Type B pancreatic cell (in vitro differentiated cells): ENCODE measurements at regions not wholly inside any gene's neighbourhood (a gene's known extent, or its start where the extent isn't known, plus 50 kb on each side); places are given as distances from the start of the nearest gene placed in this dataset.

ENCODE experiments used
- DNase-seq: peaks from one replicate; pipeline ENCODE4 v3.0.0; 2021; ENCODE audit warnings: mixed read lengths; ENCODE audit not compliant: unreplicated experiment; ENCODE audit errors: extremely low spot score
- H3K27ac Mint-ChIP-seq: 2 replicates; pipeline ENCODE4 v1.8.0; 2021; ENCODE audit warnings: mild to moderate bottlenecking, mixed read lengths
- H3K27me3 Mint-ChIP-seq: 2 replicates; pipeline ENCODE4 v1.8.0; 2021; ENCODE audit warnings: mixed read lengths
- H3K36me3 Mint-ChIP-seq: 2 replicates; pipeline ENCODE4 v1.8.0; 2021; ENCODE audit warnings: mixed read lengths
- H3K4me1 Mint-ChIP-seq: one replicate; pipeline ENCODE4 v1.8.0; 2021; ENCODE audit warnings: mixed read lengths; ENCODE audit not compliant: unreplicated experiment
- H3K4me3 Mint-ChIP-seq: 2 replicates; pipeline ENCODE4 v1.8.0; 2021; ENCODE audit warnings: mild to moderate bottlenecking, mixed read lengths
- H3K9me3 Mint-ChIP-seq: 2 replicates; pipeline ENCODE4 v1.8.0; 2021; ENCODE audit warnings: mixed read lengths
- TF ChIP-seq, protein P1 (sequence below): fragments of 200-600 bp; sonication (generic); conservative IDR thresholded peaks from 2 replicates; pipeline ENCODE4 v1.5.0; 2021; ENCODE audit warnings: antibody characterized with exemption, mild to moderate bottlenecking

DNA sequence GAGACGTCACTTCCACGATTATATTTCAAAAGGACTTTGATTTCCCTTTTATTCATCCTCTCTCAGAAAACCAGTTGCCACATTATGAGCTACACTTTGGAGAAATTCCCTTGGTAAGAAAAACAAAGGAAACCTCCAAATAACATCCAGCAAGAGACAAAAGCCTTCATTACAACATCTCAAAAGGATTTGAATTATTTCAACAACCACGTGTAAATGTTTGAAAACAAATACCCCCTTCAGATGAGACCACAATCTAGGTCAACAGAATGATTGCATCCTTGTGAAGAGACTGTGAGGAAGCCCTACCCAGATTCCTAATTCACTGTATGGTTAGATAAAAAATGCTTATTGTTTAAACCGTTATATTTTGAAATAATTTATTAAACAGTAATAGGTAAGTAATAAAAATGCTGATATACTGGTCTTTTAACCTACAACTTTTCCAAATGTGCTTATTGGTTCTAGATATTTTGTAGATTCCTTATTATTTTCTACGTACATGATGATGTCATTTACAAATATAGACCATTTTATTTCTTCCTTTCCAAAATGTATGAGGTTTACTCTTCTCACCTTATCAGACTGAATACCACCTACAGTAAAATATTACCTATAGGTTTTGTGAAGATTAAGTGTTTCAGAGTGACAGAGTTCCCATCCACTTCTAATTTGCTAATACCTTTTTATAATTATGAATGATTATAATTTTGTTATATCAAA is 922.7 kb upstream of the CHAC2 start:
- H3K27me3 Mint-ChIP-seq, result no peaks in the 10 kb centered on the region
- no peak overlapping the region for H3K4me3 Mint-ChIP-seq
- H3K36me3 Mint-ChIP-seq, result no peaks in the 10 kb centered on the region
- DNase-seq, result no peak
- TF ChIP-seq, protein P1, sequence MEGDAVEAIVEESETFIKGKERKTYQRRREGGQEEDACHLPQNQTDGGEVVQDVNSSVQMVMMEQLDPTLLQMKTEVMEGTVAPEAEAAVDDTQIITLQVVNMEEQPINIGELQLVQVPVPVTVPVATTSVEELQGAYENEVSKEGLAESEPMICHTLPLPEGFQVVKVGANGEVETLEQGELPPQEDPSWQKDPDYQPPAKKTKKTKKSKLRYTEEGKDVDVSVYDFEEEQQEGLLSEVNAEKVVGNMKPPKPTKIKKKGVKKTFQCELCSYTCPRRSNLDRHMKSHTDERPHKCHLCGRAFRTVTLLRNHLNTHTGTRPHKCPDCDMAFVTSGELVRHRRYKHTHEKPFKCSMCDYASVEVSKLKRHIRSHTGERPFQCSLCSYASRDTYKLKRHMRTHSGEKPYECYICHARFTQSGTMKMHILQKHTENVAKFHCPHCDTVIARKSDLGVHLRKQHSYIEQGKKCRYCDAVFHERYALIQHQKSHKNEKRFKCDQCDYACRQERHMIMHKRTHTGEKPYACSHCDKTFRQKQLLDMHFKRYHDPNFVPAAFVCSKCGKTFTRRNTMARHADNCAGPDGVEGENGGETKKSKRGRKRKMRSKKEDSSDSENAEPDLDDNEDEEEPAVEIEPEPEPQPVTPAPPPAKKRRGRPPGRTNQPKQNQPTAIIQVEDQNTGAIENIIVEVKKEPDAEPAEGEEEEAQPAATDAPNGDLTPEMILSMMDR, result no peak
- H3K27ac Mint-ChIP-seq, result no peak overlapping the region
- peaks cover 2% of the 10 kb centered on the region for H3K9me3 Mint-ChIP-seq
- no peaks in the 10 kb centered on the region for H3K4me1 Mint-ChIP-seq

DNA sequence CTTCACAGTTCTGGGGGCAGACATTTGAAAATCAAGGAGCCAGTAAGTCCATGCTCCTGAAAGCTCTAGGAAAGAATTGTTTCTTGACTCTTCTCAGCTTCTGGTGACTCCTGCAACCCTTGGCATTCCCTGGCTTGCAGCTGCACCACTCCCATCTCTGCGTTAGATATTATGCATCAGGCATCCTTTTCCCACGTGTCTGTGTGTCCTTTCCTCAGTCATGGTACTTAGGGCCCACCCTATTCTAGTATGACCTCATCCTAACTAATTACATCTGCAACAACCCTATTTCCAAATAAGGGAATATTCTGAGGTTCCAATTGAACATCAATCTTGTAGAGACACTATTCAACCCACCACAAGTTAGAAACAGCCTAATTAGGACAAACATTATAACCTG is 931.7 kb upstream of the CHAC2 start:
- TF ChIP-seq, protein P1, result no peak
- Mint-ChIP-seq H3K27me3 (no peaks in the 10 kb centered on the region), H3K9me3 (no peaks in the 10 kb centered on the region), H3K27ac (no peak overlapping the region), H3K36me3 (no peaks in the 10 kb centered on the region), H3K4me3 (no peak overlapping the region), H3K4me1 (no peaks in the 10 kb centered on the region)
- no peak for DNase-seq

DNA sequence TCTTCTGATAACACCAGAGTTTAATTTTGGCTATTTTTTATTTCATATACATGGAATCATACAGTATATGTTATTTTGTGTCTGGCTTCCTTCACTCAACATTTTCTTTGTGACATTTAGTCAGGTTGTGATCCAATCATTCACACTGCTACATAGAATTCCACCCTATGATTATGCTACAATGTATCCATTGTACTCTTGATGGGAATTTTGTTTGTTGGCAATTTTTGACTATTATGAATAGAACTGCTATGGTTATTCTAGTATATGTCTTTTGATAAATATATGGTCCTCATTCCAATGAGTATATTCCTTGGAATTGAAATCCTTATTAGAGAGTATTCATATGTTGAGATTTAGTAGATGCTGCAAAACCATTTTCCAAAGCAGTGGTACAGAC is 936.4 kb upstream of the CHAC2 start:
- H3K4me3 Mint-ChIP-seq, result no peak overlapping the region
- TF ChIP-seq, protein P1, result no peak
- H3K36me3 Mint-ChIP-seq, result no peaks in the 10 kb centered on the region
- H3K27ac Mint-ChIP-seq, result no peak overlapping the region
- peaks cover 5% of the 10 kb centered on the region for H3K27me3 Mint-ChIP-seq
- H3K9me3 Mint-ChIP-seq, result no peaks in the 10 kb centered on the region
- H3K4me1 Mint-ChIP-seq, result no peaks in the 10 kb centered on the region
- DNase-seq, result no peak

DNA sequence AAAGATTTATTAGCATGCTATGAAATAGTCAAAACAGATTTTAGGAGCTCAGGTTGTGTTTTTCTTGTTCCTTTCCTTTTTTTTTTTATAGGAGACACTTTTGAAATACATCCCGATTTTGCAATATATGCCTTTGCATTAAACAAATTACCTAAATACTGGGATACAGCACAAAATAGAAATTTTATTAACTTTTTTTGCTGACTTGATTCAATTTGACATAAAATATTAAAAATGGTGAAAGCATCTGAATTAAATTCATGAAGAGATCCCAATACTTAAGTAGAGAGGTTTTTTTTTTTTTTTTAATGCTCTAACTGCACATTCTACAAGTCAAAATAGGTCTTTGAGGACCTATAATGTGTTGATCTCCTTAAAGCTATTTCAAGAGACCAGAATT is 939.5 kb upstream of the CHAC2 start:
- DNase-seq, result no peak
- Mint-ChIP-seq H3K27ac (no peak overlapping the region), H3K4me3 (no peak overlapping the region), H3K9me3 (no peaks in the 10 kb centered on the region), H3K27me3 (peaks cover 5% of the 10 kb centered on the region), H3K36me3 (no peaks in the 10 kb centered on the region), H3K4me1 (no peaks in the 10 kb centered on the region)
- TF ChIP-seq, protein P1, result no peak

DNA sequence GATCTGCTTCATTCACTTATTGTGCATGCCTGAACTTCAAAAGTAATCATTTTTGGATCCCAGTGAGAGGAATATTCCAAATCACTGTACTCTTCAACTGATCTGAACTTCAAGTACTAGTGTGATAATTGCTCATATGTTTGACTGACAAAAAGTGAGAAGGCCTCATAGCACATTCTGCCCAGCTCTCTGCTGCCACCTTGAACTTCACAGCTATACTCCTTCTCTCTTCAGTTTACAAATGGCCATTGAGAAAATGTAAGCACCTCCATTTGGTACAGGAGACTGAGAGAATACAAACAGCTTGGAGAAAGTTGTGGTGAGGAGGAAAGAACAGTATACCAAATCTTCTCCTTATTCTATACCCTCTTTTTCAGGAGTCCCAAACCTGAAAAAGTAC is 946.0 kb upstream of the CHAC2 start:
- H3K27me3 Mint-ChIP-seq, result peaks cover 4% of the 10 kb centered on the region
- no peak for DNase-seq
- H3K27ac Mint-ChIP-seq, result no peak overlapping the region
- no peaks in the 10 kb centered on the region for H3K9me3 Mint-ChIP-seq
- no peaks in the 10 kb centered on the region for H3K4me1 Mint-ChIP-seq
- H3K4me3 Mint-ChIP-seq, result no peak overlapping the region
- H3K36me3 Mint-ChIP-seq, result no peaks in the 10 kb centered on the region
- TF ChIP-seq, protein P1, result no peak
